ENCODE measurements at regions not wholly inside any gene's neighbourhood (a gene's known extent, or its start where the extent isn't known, plus 50 kb on each side); places are given as distances from the start of the nearest gene placed in this dataset.
"Not testable (repeated sequence)": the region's sequence is repeated elsewhere in the genome, so short reads cannot be mapped to it uniquely, and the experiment has no call there.

- Mint-ChIP-seq H3K4me1 (ENCODE audit: low read depth) (no peaks in the 10 kb centered on the region), H3K4me3 (no peak overlapping the region), H3K9me3 (no peaks in the 10 kb centered on the region), H3K27ac (no peak overlapping the region), H3K36me3 (ENCODE audit: low read depth) (no peaks in the 10 kb centered on the region), H3K27me3 (peaks cover 20% of the 10 kb centered on the region)
- no peak for DNase-seq
These were observed 660.3 kb downstream of the TBC1D22A start for GRCh38 chr22:47422736-47423135.

GRCh38 chr22:47421846-47422245, 659.4 kb downstream of the TBC1D22A start:
- no peak for DNase-seq
- Mint-ChIP-seq H3K4me1 (ENCODE audit: low read depth) (no peaks in the 10 kb centered on the region), H3K27ac (no peak overlapping the region), H3K9me3 (no peaks in the 10 kb centered on the region), H3K4me3 (no peak overlapping the region), H3K27me3 (peaks cover 17% of the 10 kb centered on the region), H3K36me3 (ENCODE audit: low read depth) (no peaks in the 10 kb centered on the region)

- no peak overlapping the region for H3K27ac Mint-ChIP-seq
- H3K36me3 Mint-ChIP-seq (ENCODE audit: low read depth) = no peaks in the 10 kb centered on the region
- peaks cover 17% of the 10 kb centered on the region for H3K27me3 Mint-ChIP-seq
- DNase-seq = no peak
- no peak overlapping the region for H3K4me3 Mint-ChIP-seq
- no peaks in the 10 kb centered on the region for H3K9me3 Mint-ChIP-seq
- H3K4me1 Mint-ChIP-seq (ENCODE audit: low read depth) = no peaks in the 10 kb centered on the region
These were observed 657.8 kb downstream of the TBC1D22A start for GRCh38 chr22:47420211-47420610.

DNA sequence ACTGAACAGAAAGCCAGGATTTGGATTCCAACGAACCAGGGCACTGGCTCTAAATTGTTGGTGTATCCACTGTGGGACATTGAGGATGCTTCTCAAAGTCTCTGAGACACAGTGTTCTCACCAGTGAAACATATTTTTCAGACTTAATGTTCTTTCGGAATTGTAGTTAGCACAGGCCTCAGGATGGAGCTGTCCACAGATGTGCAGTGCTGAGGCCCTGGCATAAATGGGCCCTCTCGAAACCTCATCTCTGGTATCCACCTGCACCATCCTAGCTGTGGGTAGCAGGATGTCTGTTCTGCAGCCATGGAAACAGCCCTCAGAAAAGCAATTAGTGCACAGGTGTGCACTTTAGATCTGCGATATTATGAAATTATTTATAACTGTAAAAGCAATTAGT, 656.8 kb downstream of the TBC1D22A start:
- H3K27me3 Mint-ChIP-seq = peaks cover 17% of the 10 kb centered on the region
- no peaks in the 10 kb centered on the region for H3K4me1 Mint-ChIP-seq (ENCODE audit: low read depth)
- no peaks in the 10 kb centered on the region for H3K36me3 Mint-ChIP-seq (ENCODE audit: low read depth)
- H3K27ac Mint-ChIP-seq = no peak overlapping the region
- DNase-seq = no peak
- H3K4me3 Mint-ChIP-seq = no peak overlapping the region
- H3K9me3 Mint-ChIP-seq = no peaks in the 10 kb centered on the region

GRCh38 chr22:47417699-47418098, 655.2 kb downstream of the TBC1D22A start:
- Mint-ChIP-seq H3K4me3 (no peak overlapping the region), H3K36me3 (ENCODE audit: low read depth) (no peaks in the 10 kb centered on the region), H3K4me1 (ENCODE audit: low read depth) (no peaks in the 10 kb centered on the region), H3K27me3 (peaks cover 17% of the 10 kb centered on the region), H3K27ac (no peak overlapping the region), H3K9me3 (no peaks in the 10 kb centered on the region)
- no peak for DNase-seq

DNA sequence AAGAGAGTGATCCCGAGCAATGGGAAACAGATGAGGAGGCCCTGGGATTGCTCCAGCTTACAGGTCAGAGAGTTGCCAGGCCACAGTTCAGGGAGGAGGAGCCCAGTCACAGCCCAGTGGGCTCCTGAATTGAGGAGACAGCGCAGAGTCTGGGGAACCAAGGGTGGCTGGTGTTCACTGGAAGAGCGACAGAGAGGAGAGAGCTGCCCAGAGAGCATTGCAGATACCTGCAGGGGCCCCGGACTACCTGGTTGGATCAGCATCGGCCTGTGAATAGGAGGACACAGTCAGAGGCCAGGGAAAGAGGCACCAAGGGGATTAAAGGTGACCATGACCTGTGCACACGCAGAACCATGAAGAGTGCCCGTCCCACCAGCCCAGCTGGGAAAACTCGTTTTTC, 648.6 kb downstream of the TBC1D22A start:
- Mint-ChIP-seq H3K4me3 (no peak overlapping the region), H3K9me3 (no peaks in the 10 kb centered on the region), H3K27me3 (peaks cover 23% of the 10 kb centered on the region), H3K36me3 (ENCODE audit: low read depth) (no peaks in the 10 kb centered on the region), H3K27ac (no peak overlapping the region), H3K4me1 (ENCODE audit: low read depth) (no peaks in the 10 kb centered on the region)
- DNase-seq = no peak

DNA sequence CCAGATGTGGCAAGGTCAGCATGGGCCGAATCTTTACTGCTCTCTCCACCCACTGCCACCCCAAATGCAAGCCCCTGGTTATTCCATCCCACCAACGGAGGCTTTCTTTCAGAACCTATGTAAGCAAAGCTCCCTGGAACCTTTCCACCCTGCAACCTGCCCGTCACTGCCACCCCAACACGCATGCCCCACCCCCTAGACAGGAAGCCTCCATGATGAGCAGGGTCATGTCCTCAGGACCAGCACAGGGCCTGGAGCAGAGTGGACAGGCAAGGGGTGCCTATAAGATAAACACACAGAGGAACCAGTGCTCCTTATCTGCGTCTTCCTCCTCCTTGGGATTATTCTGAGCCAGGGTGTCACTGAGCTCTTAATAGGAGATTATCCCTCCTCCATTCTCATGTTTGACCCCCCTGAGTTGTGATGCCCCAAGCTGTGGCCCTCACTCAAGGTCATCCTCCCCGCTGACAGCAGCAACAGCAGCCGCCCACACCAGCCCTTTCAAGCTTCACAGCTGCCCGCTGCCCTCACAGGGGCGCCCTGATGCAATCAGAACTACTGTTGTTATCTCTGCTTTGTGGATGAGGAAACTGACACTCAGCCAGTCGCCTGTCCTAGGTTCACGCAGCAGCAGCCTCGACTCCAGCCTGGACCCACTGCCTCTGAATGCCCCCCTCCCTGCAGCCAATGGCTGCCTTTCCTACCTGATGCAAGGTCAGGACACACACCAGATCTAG, 647.3 kb downstream of the TBC1D22A start:
- DNase-seq = no peak
- H3K27ac Mint-ChIP-seq = no peak overlapping the region
- no peaks in the 10 kb centered on the region for H3K9me3 Mint-ChIP-seq
- peaks cover 23% of the 10 kb centered on the region for H3K27me3 Mint-ChIP-seq
- H3K4me3 Mint-ChIP-seq = no peak overlapping the region
- H3K4me1 Mint-ChIP-seq (ENCODE audit: low read depth) = no peaks in the 10 kb centered on the region
- H3K36me3 Mint-ChIP-seq (ENCODE audit: low read depth) = no peaks in the 10 kb centered on the region

- Mint-ChIP-seq H3K4me3 (no peak overlapping the region), H3K4me1 (ENCODE audit: low read depth) (no peaks in the 10 kb centered on the region), H3K27ac (no peak overlapping the region), H3K36me3 (ENCODE audit: low read depth) (no peaks in the 10 kb centered on the region), H3K9me3 (no peaks in the 10 kb centered on the region), H3K27me3 (peaks cover 23% of the 10 kb centered on the region)
- no peak for DNase-seq
These were observed 646.0 kb downstream of the TBC1D22A start for GRCh38 chr22:47408409-47408808.

GRCh38 chr22:47407461-47408025, 645.1 kb downstream of the TBC1D22A start:
- no peak overlapping the region for H3K27ac Mint-ChIP-seq
- H3K36me3 Mint-ChIP-seq (ENCODE audit: low read depth) = no peaks in the 10 kb centered on the region
- no peaks in the 10 kb centered on the region for H3K9me3 Mint-ChIP-seq
- H3K4me3 Mint-ChIP-seq = no peak overlapping the region
- no peaks in the 10 kb centered on the region for H3K4me1 Mint-ChIP-seq (ENCODE audit: low read depth)
- peaks cover 26% of the 10 kb centered on the region for H3K27me3 Mint-ChIP-seq
- DNase-seq = no peak

DNA sequence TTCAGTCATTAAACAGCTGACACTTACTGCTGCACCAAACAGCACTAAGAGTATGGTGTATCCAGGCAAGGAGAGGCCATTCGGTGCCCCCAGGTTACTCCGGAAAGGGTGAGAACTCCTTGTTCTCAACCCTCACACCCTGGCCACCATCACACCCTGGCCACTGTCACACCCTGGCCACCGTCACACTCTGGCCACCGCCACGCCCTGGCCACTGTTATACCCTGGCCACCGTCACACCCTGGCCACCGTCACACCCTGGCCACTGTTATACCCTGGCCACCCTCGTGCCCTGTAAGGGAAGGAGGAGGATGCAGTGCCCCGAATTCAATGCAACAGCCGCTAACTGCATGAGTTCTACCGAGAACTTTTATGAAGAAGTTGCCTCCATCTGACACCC, 644.4 kb downstream of the TBC1D22A start:
- H3K27me3 Mint-ChIP-seq = peaks cover 26% of the 10 kb centered on the region
- no peak overlapping the region for H3K4me3 Mint-ChIP-seq
- H3K9me3 Mint-ChIP-seq = no peaks in the 10 kb centered on the region
- no peaks in the 10 kb centered on the region for H3K36me3 Mint-ChIP-seq (ENCODE audit: low read depth)
- H3K27ac Mint-ChIP-seq = no peak overlapping the region
- H3K4me1 Mint-ChIP-seq (ENCODE audit: low read depth) = no peaks in the 10 kb centered on the region
- DNase-seq = no peak

GRCh38 chr22:47406180-47406834, 643.9 kb downstream of the TBC1D22A start:
- no peaks in the 10 kb centered on the region for H3K4me1 Mint-ChIP-seq (ENCODE audit: low read depth)
- H3K9me3 Mint-ChIP-seq = no peaks in the 10 kb centered on the region

DNA sequence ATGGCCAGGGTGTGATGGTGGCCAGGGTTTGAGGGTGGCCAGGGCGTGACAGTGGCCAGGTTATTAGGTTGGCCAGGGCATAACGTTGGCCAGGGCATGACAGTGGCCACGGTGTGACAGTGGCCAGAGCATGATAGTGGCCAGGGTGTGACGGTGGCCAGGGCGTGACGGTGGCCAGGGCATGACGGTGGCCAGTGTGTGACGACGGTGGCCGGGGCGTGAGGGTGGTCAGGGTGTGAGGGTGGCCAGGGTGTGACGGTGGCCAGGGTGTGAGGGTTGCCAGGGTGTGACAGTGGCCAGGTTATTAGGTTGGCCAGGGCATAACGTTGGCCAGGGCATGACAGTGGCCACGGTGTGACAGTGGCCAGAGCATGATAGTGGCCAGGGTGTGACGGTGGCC, 642.8 kb downstream of the TBC1D22A start:
- H3K4me3 Mint-ChIP-seq; DNase-seq; H3K36me3 Mint-ChIP-seq (ENCODE audit: low read depth); H3K4me1 Mint-ChIP-seq (ENCODE audit: low read depth); H3K27ac Mint-ChIP-seq; H3K9me3 Mint-ChIP-seq: not testable (repeated sequence)
- peaks cover 20% of the 10 kb centered on the region for H3K27me3 Mint-ChIP-seq

More at GRCh38 chr22:47406180-47406834, 643.9 kb downstream of the TBC1D22A start:
- Mint-ChIP-seq H3K27me3 (peaks cover 26% of the 10 kb centered on the region), H3K36me3 (ENCODE audit: low read depth) (no peaks in the 10 kb centered on the region), H3K4me3 (no peak overlapping the region), H3K27ac (no peak overlapping the region)
- no peak for DNase-seq

DNA sequence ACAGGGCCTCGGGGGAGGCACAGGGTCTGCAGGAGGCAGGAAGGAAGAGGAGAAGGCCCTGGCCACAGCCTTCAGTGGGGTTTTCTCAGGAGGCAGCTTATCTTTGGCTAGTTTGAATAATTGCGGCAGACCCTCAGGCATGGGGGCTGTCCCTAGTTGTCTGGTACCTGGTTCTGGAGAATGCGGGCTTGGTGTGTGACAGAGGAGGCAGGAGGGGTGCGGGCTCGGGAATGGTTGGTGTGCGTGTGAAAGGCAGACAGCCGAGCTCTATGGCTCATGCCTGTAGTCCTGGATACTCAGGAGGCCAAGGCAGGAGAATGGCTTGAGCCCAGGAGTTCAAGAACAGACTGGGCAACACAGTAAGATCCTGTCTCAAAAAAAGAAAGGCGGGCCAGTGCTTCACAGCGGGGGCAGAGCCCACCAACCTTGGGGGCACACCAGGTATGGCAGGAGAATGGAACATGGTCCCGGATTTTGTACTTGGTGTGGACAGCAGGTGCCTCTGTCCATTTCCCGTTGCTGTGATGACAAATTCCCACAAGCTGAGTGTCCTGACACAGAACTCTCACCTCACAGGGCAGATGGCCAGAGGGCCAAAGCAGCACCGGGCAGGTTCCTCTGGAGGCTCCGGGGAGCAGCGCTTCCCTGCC, 640.6 kb downstream of the TBC1D22A start:
- Mint-ChIP-seq H3K9me3 (no peaks in the 10 kb centered on the region), H3K27ac (no peak overlapping the region), H3K27me3 (peaks cover 6% of the 10 kb centered on the region), H3K4me1 (ENCODE audit: low read depth) (no peaks in the 10 kb centered on the region), H3K4me3 (no peak overlapping the region), H3K36me3 (ENCODE audit: low read depth) (no peaks in the 10 kb centered on the region)
- DNase-seq = no peak

GRCh38 chr22:47401976-47402770, 639.7 kb downstream of the TBC1D22A start:
- Mint-ChIP-seq H3K27ac (no peak overlapping the region), H3K4me3 (no peak overlapping the region), H3K9me3 (no peaks in the 10 kb centered on the region), H3K36me3 (ENCODE audit: low read depth) (no peaks in the 10 kb centered on the region), H3K4me1 (ENCODE audit: low read depth) (no peaks in the 10 kb centered on the region), H3K27me3 (peaks cover 3% of the 10 kb centered on the region)
- DNase-seq = no peak

Measured in activated T-cell treated with anti-CD3 and anti-CD28 coated beads, Interleukin-2, amount 50 U/mL, for 24 hours (primary cell).